ENCODE measurements at regions not wholly inside any gene's neighbourhood (a gene's known extent, or its start where the extent isn't known, plus 50 kb on each side); places are given as distances from the start of the nearest gene placed in this dataset.

DNA sequence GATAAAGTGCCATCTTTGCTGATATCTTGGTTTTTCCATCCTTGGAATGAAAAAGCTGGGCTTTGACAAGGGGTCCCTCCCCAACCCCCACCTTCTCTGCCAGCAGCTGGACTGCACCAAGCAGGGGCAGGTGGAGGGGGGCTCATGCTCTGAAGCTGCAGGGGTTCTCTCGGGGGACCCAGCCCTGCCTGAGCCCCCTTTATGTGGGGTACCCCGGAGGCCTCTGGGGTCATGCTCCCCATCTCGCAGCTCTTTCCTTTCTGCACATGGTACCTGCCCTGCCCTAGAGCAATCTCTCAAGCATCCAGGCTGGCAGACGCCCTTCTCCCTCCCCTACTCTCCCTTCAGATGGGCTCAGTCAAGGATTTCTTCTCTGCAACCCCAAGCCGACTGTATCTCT lies 146.7 kb upstream of the PTPN1 start:
- no peak for DNase-seq

DNA sequence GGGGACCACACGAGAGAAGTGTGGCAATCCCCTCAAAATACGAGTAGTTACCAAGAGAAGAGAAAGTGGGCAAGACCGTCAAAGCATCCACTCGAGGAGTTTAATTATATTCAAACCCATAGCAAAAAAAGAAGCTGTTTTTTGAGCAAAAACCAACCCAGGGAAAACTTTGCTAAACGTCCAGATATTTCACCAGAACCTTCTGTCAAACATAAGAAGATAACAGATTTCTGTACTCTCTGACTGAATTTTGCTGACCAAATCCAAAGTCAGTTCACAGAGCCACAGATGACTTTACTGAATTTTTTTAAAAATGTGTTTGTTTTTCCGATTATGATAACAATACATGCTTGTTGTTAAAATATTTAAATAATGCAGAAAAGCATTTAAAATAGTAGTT lies 145.6 kb upstream of the PTPN1 start:
- DNase-seq: no peak

DNA sequence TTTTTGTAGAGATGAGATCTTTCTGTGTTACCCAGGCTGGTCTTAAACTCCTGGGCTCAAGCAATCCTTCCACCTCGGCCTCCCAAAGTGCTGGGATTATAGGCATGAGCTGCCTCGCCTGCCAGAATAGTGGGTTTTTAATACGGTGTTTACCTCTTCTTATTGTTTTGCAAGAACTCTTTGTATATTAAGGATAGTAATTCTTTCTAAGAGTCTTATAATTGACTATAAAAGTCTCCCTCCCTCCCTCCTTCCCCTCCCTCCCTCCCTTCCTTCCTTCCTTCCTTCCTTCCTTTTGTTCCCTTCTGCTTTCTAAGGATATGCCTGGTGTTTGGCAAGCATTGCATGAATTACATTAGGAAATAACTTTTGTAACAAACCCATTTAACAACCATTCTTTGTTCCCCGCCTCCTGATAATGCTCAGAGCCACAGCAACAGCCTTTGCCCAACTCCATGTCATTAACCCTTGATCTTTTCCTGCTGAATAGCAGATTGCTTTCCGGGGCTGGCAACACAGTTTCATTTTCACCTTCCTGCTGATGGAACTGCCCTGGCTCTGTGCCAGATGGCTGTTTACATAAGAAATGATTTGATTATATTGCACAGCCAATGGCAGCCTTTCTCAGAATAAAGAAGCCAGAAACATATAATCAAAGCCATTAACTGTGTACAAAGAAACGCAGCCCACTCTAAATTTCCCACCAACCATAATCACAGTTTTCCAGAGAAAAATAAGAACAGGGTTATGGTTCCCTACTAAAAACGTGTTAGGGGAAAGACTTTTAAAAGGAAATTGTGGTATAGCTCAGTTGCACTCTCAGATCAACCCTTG lies 143.7 kb upstream of the PTPN1 start:
- no peak for DNase-seq

DNA sequence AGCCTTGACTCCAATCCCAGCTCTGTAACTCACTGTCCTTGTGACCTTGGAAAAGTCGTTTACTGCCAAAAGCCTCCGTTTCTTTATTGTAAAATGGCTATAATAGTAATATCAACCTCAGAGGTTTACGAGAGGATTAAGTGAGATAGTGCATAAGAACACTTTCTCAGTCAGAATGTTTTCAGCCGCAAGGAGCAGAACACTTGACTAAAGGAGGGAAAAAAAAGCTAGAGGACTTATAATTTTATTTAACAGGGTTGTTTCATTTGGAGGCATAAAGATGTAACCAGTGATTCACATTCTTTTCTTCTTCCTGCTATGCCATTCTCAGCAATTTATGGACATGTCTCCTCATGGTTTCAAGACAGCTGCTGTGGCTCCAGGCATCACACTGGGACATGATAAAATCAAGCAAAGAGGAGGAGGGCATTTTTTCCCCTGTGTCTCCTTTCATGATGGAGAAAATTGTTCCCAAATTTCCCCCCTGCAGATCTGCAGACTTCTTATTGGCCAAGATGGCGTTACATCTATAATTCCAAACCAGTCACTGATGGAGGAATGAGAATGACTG lies 143.0 kb upstream of the PTPN1 start:
- no peak for DNase-seq

DNA sequence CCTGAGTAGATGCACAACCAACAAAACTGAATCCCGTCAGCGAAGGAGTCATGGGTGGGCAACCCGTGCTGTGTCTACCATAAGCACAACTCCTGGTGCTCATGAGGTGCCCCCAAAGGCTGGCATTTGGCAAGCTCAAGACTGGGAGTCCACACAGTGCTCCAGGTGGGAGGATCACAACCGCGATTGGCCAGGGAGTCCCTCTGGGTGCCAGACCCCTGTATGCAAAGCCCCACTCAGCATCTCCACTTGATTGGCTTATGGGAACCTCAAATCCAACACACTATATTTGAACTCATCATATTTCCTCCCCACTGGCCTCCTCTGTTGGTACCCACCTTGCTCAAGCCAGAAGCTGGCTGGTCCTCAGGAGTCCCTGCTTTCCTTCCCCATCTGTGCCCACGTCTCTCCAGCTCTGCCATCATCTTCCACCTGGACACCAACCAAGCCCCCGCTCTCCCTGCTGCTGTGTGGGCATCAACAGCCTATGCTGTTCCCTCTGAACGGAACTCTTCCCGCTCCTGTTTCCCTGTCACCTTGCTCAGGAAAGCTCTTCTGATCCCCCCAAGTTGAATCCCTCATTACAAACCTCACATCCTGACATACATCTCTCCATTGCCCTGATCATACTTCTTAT lies 142.3 kb upstream of the PTPN1 start:
- no peak for DNase-seq

DNA sequence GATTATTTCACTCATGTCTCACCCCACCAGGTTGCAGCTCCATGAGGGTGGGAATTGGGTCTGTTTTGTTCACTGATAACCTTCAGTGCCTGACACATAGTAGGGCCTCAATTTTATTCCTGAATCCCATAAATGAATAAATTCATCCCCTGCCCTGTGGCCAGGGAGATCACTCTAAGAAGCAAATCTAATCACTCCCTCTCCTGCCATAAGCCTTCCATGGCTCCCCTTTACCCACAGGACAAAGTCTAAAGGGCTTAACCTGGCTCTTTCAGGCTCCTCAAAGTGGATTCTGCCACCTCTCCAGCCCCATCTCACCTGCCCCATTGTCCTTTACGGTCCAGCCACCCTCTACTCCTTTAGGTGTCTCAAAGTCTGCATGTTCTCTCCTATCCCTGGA lies 141.8 kb upstream of the PTPN1 start:
- no peak for DNase-seq

DNA sequence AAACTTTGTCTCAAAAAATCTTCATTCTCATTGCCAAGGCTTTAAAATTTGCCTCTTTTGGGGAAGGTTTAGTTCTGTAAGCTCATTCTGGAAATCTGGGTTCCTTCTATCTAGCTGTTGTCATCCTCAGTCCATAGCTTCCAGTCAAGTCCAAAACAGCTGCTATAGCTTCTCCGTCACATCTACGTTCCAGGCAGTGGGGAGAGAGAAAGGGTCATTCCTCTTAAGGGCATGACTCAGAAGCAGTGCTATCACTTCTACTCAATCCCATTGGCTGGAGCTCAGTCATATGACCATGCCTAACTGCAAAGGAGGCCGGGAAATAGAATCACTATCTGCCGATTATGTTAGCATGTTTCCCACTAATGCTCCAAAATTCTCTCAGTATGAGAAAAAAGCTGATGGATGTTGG lies 141.4 kb upstream of the PTPN1 start:
- DNase-seq: no peak

DNA sequence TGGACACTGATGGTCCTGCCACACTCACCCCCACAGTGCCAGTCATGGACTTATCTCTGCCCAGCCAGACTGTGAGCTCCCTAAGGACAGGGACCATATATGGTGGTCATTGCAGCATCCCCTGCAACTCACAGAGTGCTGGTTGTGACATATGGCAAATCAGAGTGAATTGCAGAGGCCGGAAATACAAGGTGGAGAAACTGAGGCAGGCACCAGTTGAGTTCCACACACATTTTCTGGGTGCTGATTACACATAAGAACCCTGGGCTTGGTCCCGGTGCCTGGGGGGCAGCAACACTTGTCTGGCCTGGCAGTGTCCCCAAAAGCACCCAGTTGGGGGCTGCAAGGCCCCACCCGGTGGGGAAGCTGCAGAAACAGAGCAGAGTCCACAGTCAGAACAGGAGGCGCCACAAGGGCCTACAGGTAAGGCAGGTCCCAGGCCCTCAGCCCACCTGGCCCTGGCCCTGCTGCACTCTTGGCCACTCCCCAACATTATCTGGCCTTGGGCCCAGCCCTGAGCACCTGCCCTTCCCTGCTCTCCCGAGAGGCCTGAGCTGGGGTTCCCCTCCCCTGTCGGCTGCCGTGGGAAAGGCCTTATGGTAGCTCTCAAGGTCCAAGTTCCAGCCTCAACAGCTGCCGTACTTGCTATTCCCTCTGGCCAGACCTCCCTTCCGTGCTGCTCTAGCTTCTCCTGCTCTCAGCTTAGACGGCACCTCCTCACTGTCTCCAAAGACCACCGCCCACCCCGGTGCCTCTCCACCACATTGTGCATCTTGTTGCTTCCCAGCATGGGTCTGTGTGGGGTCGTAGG lies 140.8 kb upstream of the PTPN1 start:
- no peak for DNase-seq

DNA sequence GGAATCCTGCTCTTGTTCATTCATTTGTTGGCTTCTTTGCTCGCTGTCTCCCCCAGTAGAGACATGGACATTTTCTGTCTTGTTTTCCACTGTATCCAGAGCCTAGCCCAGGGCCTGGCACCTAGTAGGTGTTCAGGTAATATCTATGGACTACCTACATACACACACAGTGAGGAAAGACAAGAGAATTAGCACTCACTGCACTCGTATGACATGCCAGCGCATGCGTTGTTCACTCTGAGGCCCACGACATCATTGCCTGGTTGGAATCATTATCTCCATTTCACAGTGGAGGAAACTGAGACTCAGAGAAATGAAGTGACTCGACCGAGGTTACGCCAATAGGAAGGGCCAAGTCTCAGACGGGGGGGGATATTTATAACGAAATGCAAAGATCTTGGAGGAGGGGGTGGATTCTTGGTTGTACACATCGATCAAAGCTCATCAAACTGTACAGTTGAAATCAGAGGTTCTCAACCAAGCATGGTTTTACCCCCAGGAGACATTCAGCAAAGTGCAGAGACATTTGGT lies 140.1 kb upstream of the PTPN1 start:
- DNase-seq: no peak

DNA sequence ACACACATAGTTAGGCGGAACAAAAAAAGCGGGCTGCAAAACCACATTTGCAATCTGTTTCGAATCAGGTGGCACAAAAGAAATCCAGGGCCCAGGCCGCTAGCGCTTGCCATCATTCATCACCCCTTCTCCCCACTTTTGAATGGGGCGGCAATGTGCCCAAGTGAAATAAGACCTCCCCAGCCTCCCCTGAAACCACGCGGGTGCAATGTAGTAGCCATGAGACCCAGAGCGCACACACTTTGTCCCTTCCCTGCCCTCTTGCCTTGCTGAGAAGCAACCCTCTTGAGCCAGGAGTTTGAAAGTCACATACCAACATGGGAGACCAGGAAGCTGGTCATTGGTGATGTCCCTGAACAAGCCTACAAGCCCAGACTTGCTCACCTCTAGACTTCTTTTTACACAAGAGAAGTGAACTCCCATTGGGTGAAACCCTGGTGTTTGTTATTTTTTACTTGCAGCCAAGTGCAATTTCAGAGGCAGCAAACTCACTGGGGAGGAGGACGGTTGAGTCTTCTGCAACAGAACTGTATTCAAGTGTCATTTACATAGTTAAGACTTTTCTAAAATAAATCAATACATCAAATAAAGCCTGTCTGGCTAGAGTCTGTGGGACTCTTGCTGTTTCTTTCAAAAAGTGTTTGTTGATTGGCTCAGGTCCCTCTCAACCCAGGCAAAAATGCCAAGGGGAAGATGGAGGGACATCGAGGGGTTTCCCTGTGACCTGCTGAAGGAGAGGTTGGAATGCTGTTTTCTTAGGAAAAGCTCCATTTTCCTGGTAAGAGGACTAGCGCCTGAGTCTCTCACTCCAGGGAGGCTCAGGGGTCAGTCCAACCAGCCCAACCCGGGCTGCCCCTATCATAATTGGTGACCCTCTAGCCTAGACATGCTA lies 138.1 kb upstream of the PTPN1 start:
- DNase-seq: no peak

DNA sequence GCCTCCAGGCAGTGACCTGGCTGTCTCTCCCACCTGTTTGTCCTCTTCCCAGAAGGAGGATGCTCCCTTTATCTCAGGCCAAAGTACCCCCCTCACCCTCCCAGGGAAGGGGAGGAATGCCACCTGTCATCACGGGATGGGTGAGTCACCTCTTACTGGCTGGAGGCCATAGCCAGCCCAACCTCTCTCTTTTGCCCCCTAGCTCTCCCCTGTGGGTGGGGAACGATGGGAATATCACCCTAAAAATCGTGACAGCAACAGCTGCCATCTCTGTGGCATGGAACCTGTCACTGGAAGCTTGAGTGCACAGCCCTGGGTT lies 137.5 kb upstream of the PTPN1 start:
- no peak for DNase-seq

DNA sequence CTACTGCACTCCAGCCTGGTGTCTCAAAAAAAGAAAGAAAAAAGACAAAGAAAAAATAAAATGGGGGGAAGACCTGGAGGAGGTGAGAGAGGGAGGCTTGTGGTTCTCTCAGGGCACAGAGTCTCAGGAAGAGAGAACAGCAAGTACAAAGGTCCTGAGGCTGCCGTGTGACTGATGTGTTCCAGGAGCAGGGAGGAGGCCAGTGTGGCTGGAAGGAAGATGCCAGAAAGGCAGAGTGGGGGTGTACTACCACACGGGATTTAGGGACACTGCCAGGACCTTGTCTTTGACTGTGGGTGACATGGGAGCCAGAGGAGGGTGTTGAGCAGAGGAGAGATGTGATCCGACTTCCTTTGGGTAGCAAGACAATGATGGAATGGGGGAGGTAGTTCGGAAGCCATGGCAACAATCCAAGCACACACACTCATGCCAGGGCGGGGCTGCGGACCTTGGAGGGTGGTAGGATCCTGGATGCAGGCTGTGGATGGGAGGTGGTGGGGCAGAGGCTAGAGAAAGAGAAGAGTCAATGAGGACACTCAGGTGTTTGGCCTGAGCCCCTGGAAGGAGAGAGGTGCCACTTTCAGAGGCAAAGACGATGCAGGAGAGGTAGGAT lies 136.4 kb upstream of the PTPN1 start:
- no peak for DNase-seq

DNA sequence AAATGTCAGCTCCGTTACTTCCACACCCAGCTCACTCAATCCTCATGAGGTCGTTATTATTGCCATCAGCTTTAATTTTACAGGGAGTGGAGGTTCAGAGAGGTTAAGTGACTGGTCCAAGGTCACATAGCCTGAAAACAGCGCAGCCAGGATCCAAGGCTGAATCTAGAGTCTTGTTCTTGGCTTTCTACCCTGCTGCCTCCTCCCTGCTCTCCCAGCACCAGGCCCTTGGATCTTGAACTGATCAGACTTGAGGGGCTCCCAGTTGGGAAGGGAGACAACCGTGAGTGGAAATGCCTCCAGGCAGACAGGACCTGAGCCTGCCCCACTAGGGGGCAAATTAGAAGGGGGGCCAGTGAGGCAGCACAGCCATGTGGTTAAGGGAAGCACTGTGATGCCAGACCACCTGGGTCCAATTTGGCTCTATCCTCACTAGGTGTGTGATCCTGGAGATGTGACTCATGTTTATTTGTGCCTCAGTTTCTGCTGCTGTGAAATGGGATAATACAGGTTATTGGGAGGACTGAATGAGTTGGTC lies 135.6 kb upstream of the PTPN1 start:
- DNase-seq: no peak

DNA sequence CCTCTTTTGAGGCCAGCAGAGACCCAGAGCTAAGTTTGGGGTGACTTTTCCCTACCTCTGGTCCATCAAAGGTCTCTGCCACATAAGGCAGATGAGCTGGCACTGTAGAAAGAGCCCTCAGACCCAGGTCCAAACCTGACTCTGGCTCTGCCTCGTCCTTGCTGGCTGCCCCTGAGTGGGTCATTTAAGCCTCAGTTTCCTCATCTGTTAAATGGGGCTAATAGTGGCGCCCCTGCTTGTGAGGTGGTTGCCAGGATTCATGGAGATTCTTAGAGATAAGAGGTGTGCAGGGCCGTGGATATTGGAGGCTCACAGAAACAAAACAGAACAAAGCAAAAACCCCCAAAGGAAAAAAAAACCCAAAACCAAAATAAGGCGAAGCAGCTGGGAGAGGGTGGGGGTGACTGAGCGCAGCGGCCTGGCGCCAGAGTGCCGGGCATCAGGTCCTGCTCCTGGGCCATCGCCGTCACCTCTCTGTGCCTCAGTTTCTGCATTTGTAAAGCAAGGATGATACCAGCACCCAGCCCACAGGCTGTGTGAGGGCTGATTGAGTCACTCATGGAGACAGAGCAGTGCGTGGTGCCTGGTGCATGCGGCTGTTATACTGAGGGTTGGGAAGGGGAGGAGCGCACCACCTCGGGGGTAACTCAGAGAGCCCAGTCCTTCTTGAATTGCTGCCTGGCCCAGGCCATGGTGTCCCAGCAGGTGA lies 133.8 kb upstream of the PTPN1 start:
- DNase-seq: no peak

DNA sequence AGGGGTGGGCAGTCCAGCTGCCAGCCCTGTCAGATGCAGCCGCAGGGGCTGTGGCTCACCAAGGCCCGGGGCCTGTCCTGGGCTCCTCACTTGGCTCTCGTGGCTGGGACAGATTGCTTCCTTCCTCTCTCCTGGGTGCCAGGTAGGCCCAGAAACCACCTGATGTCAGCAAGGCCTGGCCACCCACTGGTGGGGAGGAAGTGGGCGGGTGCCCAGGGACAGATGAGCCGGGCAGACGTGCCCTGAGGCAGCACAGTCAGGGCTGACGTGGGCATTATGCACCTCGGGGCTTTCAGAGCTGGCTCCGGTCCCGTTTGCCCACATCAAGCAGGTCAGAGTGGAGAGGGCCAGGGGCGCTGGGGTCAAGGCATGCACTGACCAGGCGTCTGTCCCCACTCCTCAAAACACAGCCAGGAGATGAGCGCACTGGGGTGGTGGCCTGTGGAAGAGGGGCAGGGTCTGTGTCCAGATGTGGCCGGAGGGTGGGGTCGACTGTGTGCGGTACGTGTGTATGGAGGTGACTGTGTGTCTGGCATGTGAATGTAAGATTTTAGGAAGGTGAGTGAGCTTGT lies 133.2 kb upstream of the PTPN1 start:
- DNase-seq: no peak

DNA sequence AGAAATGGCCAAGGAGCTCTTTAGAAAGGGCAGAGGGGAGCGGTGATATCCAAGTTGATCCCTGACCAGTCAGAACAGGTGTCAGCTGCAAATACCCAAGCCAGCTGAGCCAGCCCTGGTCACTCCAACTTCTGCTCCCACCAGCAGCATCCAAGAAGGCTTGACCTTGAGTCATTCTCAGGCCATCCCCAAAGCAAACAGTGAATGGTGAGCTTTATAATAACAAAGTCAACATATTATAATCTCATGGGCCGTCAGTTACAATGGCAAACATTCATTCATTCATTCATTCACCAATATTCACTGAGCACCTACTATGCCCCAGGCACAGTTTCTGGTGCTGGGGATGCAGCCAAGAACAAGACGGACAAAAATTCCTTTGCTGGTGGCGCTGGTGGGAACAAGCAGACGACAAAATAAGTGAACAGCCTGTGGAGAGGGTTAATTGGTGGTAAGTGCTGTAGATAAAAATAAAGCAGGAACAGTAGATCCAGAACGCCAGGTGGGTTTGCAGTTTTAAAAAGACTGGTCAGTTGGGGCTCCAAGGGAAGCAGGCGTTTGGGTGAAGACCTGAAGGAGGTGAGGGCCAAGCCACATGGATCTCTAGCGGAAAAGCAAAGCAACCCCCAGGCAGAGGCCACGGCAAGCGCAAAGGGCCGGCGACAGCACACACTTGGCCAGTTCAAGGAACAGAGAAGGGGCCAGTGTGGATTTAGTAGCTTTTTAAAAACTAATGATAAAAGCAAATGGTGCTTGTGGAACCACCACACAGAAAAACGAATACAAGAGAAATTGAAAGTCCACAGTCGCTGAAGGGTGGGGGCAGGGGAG lies 131.8 kb upstream of the PTPN1 start:
- DNase-seq: no peak

DNA sequence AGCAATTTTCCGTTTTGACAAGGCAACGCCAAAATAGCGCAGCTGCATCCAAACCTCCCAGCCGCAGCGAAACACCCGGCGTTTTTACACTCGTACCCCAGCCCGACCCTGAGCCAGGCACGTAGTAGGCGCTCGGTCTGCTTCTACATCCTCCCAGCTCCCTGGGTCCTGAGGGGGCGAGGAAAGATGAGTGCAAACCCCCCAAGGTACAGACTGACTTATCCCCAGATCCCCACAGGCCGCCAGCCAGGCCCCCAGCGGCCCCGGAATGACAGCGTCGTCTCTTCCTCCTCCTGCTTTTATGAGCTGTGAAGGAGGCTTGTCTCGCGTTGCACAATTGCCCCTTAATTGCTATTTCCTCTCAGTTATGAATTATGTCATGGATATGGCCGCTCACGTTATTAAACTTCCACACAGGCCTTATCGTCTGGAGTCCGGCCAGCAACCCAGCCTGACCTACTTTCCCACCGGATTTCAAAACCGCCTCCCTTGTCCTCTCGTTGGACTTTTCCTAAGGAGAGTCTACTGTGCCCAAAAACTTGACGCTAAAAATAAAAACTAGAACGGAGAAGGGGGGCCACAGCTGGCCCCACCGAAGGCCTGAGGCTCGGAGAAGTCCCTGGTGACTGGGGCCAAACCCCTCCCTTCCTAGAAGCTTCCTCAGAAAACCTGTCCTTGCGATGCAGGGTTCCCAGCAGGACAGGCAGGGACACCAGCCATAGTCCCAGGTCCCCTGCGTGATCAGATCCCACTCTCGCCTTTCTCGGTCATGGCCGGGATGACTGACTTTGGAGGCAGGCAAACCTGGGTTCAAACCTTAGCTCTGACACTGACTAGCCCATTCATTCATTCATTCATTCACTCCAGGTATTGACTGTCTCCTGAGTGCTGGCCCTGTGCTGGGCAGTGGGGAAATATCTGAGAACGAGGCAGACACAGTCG lies 130.9 kb upstream of the PTPN1 start:
- no peak for DNase-seq

DNA sequence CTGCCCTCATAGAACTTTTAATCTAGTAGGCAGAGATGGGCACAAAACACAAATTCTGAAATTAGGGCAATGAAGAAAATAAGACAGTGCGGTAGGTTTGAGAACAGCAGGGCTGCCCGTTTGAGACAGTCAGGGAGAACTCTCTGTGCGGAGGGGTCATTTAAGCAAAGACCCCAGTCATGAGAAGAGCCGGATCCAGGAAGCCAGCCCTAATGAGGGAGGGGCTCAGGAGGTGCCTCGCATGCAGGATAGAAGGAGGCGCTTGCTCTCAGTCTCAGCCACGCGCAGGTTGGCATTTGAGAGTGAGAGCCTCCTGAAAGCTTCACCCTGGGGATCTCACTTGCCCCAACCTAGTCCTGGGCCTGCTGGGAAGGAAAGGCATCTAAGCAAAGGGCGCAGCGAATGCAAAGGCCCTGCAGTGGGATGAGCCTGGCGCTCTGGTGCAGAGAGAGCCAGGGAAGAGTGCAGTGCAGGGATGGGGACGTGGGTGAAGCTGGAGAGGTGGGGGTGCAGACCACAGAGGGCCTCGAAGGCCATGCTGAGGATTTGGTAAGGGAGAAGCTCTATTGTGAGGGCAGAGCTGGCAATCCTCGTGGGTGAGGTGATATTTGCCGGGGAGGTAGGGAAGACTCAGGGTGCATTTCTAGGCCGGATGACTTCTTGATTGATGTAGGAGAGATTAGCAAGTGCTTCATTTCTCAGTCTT lies 130.0 kb upstream of the PTPN1 start:
- no peak for DNase-seq
